ENCODE measurements at regions not wholly inside any gene's neighbourhood (a gene's known extent, or its start where the extent isn't known, plus 50 kb on each side); places are given as distances from the start of the nearest gene placed in this dataset.

- no peak overlapping the region for H2BK5ac ChIP-seq (ENCODE audit: low read length)
These were observed 230.6 kb upstream of the NCAM1 start for GRCh38 chr11:112730591-112730990.

GRCh38 chr11:112731538-112731937, 229.7 kb upstream of the NCAM1 start:
- Histone ChIP-seq H3K4ac (ENCODE audit: low read length) (no peak overlapping the region), H3K79me1 (ENCODE audit: low read depth, low read length) (no peaks in the 10 kb centered on the region), H4K91ac (ENCODE audit: low read depth, low read length, poor library complexity) (no peak overlapping the region), H2BK15ac (ENCODE audit: low read length) (no peak overlapping the region), H3K14ac (ENCODE audit: low read length) (no peak overlapping the region), H2BK5ac (ENCODE audit: low read length) (no peak overlapping the region), H2AK5ac (ENCODE audit: low read depth, low read length) (no peak overlapping the region), H3K23ac (ENCODE audit: low read depth, low read length, poor library complexity) (no peak overlapping the region), H3K27me3 (ENCODE audit: control insufficient read depth in 3 of 3, insufficient read depth in 3 of 3, low read depth in 1 of 3, low read length in 3 of 3) (no peaks in the 10 kb centered on the region), H2BK12ac (ENCODE audit: low read length) (no peak overlapping the region), H2AFZ (ENCODE audit: low read length) (no peak overlapping the region), H3K9me3 (replicated peaks in 1 of 2; ENCODE audit: control insufficient read depth in 2 of 2, insufficient read depth in 1 of 2, low read depth in 1 of 2, low read length in 2 of 2) (no peaks in the 10 kb centered on the region), H3K27ac (replicated peaks; ENCODE audit: low read length) (no peak overlapping the region), H3K9ac (ENCODE audit: low read depth, low read length, poor library complexity) (no peak overlapping the region), H3K36me3 (replicated peaks in 1 of 2; ENCODE audit: control insufficient read depth in 2 of 2, insufficient read depth in 2 of 2, low read length in 2 of 2) (no peaks in the 10 kb centered on the region), H3K4me1 (ENCODE audit: control insufficient read depth in 2 of 2, insufficient read depth in 1 of 2, low read depth in 1 of 2, low read length in 2 of 2) (no peaks in the 10 kb centered on the region), H3K4me3 (ENCODE audit: low read length in 2 of 2) (no peak overlapping the region), H3K18ac (ENCODE audit: low read length) (no peak overlapping the region), H3K4me2 (ENCODE audit: insufficient read depth, low read length, poor library complexity, severe bottlenecking) (no peak overlapping the region), H2BK120ac (ENCODE audit: low read depth, low read length) (no peak overlapping the region), H4K8ac (ENCODE audit: low read depth, low read length) (no peak overlapping the region)
- WGBS, 2 donors (ENCODE audit: extremely low coverage in 2 of 2, insufficient read length in 2 of 2, insufficient replicate concordance in 1 of 2): no CpG with 5 or more reads among the region's 2 CpGs
- DNase-seq (ENCODE audit: low spot score): no peak

More at GRCh38 chr11:112730591-112730990, 230.6 kb upstream of the NCAM1 start:
- Histone ChIP-seq H2BK15ac (ENCODE audit: low read length) (no peak overlapping the region), H3K14ac (ENCODE audit: low read length) (no peak overlapping the region), H3K4me2 (ENCODE audit: insufficient read depth, low read length, poor library complexity, severe bottlenecking) (no peak overlapping the region), H3K9ac (ENCODE audit: low read depth, low read length, poor library complexity) (no peak overlapping the region), H3K4me3 (ENCODE audit: low read length in 2 of 2) (no peak overlapping the region), H3K36me3 (replicated peaks in 1 of 2; ENCODE audit: control insufficient read depth in 2 of 2, insufficient read depth in 2 of 2, low read length in 2 of 2) (no peaks in the 10 kb centered on the region), H4K91ac (ENCODE audit: low read depth, low read length, poor library complexity) (no peak overlapping the region), H2AFZ (ENCODE audit: low read length) (no peak overlapping the region), H3K9me3 (replicated peaks in 1 of 2; ENCODE audit: control insufficient read depth in 2 of 2, insufficient read depth in 1 of 2, low read depth in 1 of 2, low read length in 2 of 2) (no peaks in the 10 kb centered on the region), H3K4ac (ENCODE audit: low read length) (no peak overlapping the region), H2BK120ac (ENCODE audit: low read depth, low read length) (no peak overlapping the region), H3K23ac (ENCODE audit: low read depth, low read length, poor library complexity) (no peak overlapping the region), H2BK12ac (ENCODE audit: low read length) (no peak overlapping the region), H3K27me3 (ENCODE audit: control insufficient read depth in 3 of 3, insufficient read depth in 3 of 3, low read depth in 1 of 3, low read length in 3 of 3) (no peaks in the 10 kb centered on the region), H2AK5ac (ENCODE audit: low read depth, low read length) (no peak overlapping the region), H3K18ac (ENCODE audit: low read length) (no peak overlapping the region), H3K4me1 (ENCODE audit: control insufficient read depth in 2 of 2, insufficient read depth in 1 of 2, low read depth in 1 of 2, low read length in 2 of 2) (no peaks in the 10 kb centered on the region), H4K8ac (ENCODE audit: low read depth, low read length) (no peak overlapping the region), H3K27ac (replicated peaks; ENCODE audit: low read length) (no peak overlapping the region), H3K79me1 (ENCODE audit: low read depth, low read length) (no peaks in the 10 kb centered on the region)
- WGBS, 2 donors (ENCODE audit: extremely low coverage in 2 of 2, insufficient read length in 2 of 2, insufficient replicate concordance in 1 of 2): no CpG with 5 or more reads among the region's 5 CpGs
- no peak for DNase-seq (ENCODE audit: low spot score)

GRCh38 chr11:112732031-112732430, 229.2 kb upstream of the NCAM1 start:
- H3K27me3 ChIP-seq (ENCODE audit: control insufficient read depth in 3 of 3, insufficient read depth in 3 of 3, low read depth in 1 of 3, low read length in 3 of 3): no peaks in the 10 kb centered on the region
- no peak overlapping the region for H4K8ac ChIP-seq (ENCODE audit: low read depth, low read length)
- no peak overlapping the region for H3K4me3 ChIP-seq (ENCODE audit: low read length in 2 of 2)
- H2BK15ac ChIP-seq (ENCODE audit: low read length): no peak overlapping the region
- no peak overlapping the region for H3K27ac ChIP-seq (replicated peaks; ENCODE audit: low read length)
- no peak overlapping the region for H2AFZ ChIP-seq (ENCODE audit: low read length)
- H3K18ac ChIP-seq (ENCODE audit: low read length): no peak overlapping the region
- no peak overlapping the region for H2BK120ac ChIP-seq (ENCODE audit: low read depth, low read length)
- H2BK5ac ChIP-seq (ENCODE audit: low read length): no peak overlapping the region
- H3K79me1 ChIP-seq (ENCODE audit: low read depth, low read length): no peaks in the 10 kb centered on the region
- no peak overlapping the region for H4K91ac ChIP-seq (ENCODE audit: low read depth, low read length, poor library complexity)
- H2AK5ac ChIP-seq (ENCODE audit: low read depth, low read length): no peak overlapping the region
- WGBS, 2 donors (ENCODE audit: extremely low coverage in 2 of 2, insufficient read length in 2 of 2, insufficient replicate concordance in 1 of 2): no CpG with 5 or more reads among the region's 4 CpGs
- no peak overlapping the region for H3K23ac ChIP-seq (ENCODE audit: low read depth, low read length, poor library complexity)
- no peak overlapping the region for H3K4me2 ChIP-seq (ENCODE audit: insufficient read depth, low read length, poor library complexity, severe bottlenecking)
- no peak overlapping the region for H3K14ac ChIP-seq (ENCODE audit: low read length)
- no peak for DNase-seq (ENCODE audit: low spot score)
- no peaks in the 10 kb centered on the region for H3K9me3 ChIP-seq (replicated peaks in 1 of 2; ENCODE audit: control insufficient read depth in 2 of 2, insufficient read depth in 1 of 2, low read depth in 1 of 2, low read length in 2 of 2)
- H3K9ac ChIP-seq (ENCODE audit: low read depth, low read length, poor library complexity): no peak overlapping the region
- H3K4me1 ChIP-seq (ENCODE audit: control insufficient read depth in 2 of 2, insufficient read depth in 1 of 2, low read depth in 1 of 2, low read length in 2 of 2): no peaks in the 10 kb centered on the region
- no peak overlapping the region for H3K4ac ChIP-seq (ENCODE audit: low read length)
- H3K36me3 ChIP-seq (replicated peaks in 1 of 2; ENCODE audit: control insufficient read depth in 2 of 2, insufficient read depth in 2 of 2, low read length in 2 of 2): no peaks in the 10 kb centered on the region
- no peak overlapping the region for H2BK12ac ChIP-seq (ENCODE audit: low read length)

- H2BK120ac ChIP-seq (ENCODE audit: low read depth, low read length): no peak overlapping the region
- H2BK5ac ChIP-seq (ENCODE audit: low read length): no peak overlapping the region
- no peak overlapping the region for H2BK12ac ChIP-seq (ENCODE audit: low read length)
- H4K91ac ChIP-seq (ENCODE audit: low read depth, low read length, poor library complexity): no peak overlapping the region
- no peak overlapping the region for H2AFZ ChIP-seq (ENCODE audit: low read length)
- no peak overlapping the region for H3K18ac ChIP-seq (ENCODE audit: low read length)
- no peak overlapping the region for H3K4me2 ChIP-seq (ENCODE audit: insufficient read depth, low read length, poor library complexity, severe bottlenecking)
- no peak overlapping the region for H2AK5ac ChIP-seq (ENCODE audit: low read depth, low read length)
- H2BK15ac ChIP-seq (ENCODE audit: low read length): no peak overlapping the region
- H3K9me3 ChIP-seq (replicated peaks in 1 of 2; ENCODE audit: control insufficient read depth in 2 of 2, insufficient read depth in 1 of 2, low read depth in 1 of 2, low read length in 2 of 2): no peaks in the 10 kb centered on the region
- no peak overlapping the region for H3K23ac ChIP-seq (ENCODE audit: low read depth, low read length, poor library complexity)
- H3K27ac ChIP-seq (replicated peaks; ENCODE audit: low read length): no peak overlapping the region
- no peak overlapping the region for H3K9ac ChIP-seq (ENCODE audit: low read depth, low read length, poor library complexity)
- no peaks in the 10 kb centered on the region for H3K4me1 ChIP-seq (ENCODE audit: control insufficient read depth in 2 of 2, insufficient read depth in 1 of 2, low read depth in 1 of 2, low read length in 2 of 2)
- peak; percentile 47 for DNase-seq (ENCODE audit: low spot score)
- no peaks in the 10 kb centered on the region for H3K79me1 ChIP-seq (ENCODE audit: low read depth, low read length)
- H3K27me3 ChIP-seq (ENCODE audit: control insufficient read depth in 3 of 3, insufficient read depth in 3 of 3, low read depth in 1 of 3, low read length in 3 of 3): no peaks in the 10 kb centered on the region
- H3K4me3 ChIP-seq (ENCODE audit: low read length in 2 of 2): no peak overlapping the region
- H4K8ac ChIP-seq (ENCODE audit: low read depth, low read length): no peak overlapping the region
- WGBS, 2 donors (ENCODE audit: extremely low coverage in 2 of 2, insufficient read length in 2 of 2, insufficient replicate concordance in 1 of 2): no CpG with 5 or more reads among the region's 3 CpGs
- no peak overlapping the region for H3K4ac ChIP-seq (ENCODE audit: low read length)
- no peak overlapping the region for H3K14ac ChIP-seq (ENCODE audit: low read length)
- no peaks in the 10 kb centered on the region for H3K36me3 ChIP-seq (replicated peaks in 1 of 2; ENCODE audit: control insufficient read depth in 2 of 2, insufficient read depth in 2 of 2, low read length in 2 of 2)
These were observed 227.0 kb upstream of the NCAM1 start for GRCh38 chr11:112734207-112734606.

Data from neuronal stem cell (in vitro differentiated cells).